ENCODE measurements at regions not wholly inside any gene's neighbourhood (a gene's known extent, or its start where the extent isn't known, plus 50 kb on each side); places are given as distances from the start of the nearest gene placed in this dataset.

DNA sequence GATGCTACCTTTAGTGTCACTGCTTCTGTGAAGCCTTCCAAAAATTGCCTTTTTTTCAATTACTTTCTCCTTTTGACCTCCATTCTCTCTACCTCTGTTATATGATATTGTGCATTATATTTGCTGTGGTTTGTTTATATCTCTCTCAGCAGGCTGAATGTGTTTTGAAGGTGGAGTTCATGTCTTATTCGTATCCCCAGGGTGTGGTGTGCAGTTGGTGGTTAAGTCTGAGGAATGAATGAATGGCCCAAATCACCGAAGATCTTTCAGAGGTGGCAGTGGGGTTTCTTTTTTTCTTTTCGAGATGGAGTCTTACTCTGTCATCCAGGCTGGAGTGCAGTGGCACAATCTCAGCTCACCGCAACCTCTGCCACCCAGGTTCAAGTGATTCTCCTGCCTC, 53.5 kb upstream of the MAP4K3 start (continued):
- TF ChIP-seq, protein P1, sequence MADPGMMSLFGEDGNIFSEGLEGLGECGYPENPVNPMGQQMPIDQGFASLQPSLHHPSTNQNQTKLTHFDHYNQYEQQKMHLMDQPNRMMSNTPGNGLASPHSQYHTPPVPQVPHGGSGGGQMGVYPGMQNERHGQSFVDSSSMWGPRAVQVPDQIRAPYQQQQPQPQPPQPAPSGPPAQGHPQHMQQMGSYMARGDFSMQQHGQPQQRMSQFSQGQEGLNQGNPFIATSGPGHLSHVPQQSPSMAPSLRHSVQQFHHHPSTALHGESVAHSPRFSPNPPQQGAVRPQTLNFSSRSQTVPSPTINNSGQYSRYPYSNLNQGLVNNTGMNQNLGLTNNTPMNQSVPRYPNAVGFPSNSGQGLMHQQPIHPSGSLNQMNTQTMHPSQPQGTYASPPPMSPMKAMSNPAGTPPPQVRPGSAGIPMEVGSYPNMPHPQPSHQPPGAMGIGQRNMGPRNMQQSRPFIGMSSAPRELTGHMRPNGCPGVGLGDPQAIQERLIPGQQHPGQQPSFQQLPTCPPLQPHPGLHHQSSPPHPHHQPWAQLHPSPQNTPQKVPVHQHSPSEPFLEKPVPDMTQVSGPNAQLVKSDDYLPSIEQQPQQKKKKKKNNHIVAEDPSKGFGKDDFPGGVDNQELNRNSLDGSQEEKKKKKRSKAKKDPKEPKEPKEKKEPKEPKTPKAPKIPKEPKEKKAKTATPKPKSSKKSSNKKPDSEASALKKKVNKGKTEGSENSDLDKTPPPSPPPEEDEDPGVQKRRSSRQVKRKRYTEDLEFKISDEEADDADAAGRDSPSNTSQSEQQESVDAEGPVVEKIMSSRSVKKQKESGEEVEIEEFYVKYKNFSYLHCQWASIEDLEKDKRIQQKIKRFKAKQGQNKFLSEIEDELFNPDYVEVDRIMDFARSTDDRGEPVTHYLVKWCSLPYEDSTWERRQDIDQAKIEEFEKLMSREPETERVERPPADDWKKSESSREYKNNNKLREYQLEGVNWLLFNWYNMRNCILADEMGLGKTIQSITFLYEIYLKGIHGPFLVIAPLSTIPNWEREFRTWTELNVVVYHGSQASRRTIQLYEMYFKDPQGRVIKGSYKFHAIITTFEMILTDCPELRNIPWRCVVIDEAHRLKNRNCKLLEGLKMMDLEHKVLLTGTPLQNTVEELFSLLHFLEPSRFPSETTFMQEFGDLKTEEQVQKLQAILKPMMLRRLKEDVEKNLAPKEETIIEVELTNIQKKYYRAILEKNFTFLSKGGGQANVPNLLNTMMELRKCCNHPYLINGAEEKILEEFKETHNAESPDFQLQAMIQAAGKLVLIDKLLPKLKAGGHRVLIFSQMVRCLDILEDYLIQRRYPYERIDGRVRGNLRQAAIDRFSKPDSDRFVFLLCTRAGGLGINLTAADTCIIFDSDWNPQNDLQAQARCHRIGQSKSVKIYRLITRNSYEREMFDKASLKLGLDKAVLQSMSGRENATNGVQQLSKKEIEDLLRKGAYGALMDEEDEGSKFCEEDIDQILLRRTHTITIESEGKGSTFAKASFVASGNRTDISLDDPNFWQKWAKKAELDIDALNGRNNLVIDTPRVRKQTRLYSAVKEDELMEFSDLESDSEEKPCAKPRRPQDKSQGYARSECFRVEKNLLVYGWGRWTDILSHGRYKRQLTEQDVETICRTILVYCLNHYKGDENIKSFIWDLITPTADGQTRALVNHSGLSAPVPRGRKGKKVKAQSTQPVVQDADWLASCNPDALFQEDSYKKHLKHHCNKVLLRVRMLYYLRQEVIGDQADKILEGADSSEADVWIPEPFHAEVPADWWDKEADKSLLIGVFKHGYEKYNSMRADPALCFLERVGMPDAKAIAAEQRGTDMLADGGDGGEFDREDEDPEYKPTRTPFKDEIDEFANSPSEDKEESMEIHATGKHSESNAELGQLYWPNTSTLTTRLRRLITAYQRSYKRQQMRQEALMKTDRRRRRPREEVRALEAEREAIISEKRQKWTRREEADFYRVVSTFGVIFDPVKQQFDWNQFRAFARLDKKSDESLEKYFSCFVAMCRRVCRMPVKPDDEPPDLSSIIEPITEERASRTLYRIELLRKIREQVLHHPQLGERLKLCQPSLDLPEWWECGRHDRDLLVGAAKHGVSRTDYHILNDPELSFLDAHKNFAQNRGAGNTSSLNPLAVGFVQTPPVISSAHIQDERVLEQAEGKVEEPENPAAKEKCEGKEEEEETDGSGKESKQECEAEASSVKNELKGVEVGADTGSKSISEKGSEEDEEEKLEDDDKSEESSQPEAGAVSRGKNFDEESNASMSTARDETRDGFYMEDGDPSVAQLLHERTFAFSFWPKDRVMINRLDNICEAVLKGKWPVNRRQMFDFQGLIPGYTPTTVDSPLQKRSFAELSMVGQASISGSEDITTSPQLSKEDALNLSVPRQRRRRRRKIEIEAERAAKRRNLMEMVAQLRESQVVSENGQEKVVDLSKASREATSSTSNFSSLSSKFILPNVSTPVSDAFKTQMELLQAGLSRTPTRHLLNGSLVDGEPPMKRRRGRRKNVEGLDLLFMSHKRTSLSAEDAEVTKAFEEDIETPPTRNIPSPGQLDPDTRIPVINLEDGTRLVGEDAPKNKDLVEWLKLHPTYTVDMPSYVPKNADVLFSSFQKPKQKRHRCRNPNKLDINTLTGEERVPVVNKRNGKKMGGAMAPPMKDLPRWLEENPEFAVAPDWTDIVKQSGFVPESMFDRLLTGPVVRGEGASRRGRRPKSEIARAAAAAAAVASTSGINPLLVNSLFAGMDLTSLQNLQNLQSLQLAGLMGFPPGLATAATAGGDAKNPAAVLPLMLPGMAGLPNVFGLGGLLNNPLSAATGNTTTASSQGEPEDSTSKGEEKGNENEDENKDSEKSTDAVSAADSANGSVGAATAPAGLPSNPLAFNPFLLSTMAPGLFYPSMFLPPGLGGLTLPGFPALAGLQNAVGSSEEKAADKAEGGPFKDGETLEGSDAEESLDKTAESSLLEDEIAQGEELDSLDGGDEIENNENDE (IDR thresholded peaks at IDR 0.05; ENCODE audit: insufficient replicate concordance, low read length): no peak
- TF ChIP-seq POLR2AphosphoS5 (IDR thresholded peaks at IDR 0.05; ENCODE audit: low read depth, low read length) (no peak), FOSL1 (IDR thresholded peaks at IDR 0.05; ENCODE audit: insufficient read depth, low read depth, low read length) (no peak), EZH2 (IDR thresholded peaks at IDR 0.05; ENCODE audit: low read depth, low read length, severe bottlenecking) (no peak), BRCA1 (IDR thresholded peaks at IDR 0.05; ENCODE audit: low read depth, low read length) (no peak), PHF8 (conservative IDR thresholded peaks at IDR 0.05; ENCODE audit: low read depth, low read length) (no peak), CTBP2 (IDR thresholded peaks at IDR 0.05; ENCODE audit: borderline replicate concordance, insufficient read depth, insufficient read length, low read length) (no peak)

All from H1 (cell line).